IMR-90 (cell line): ENCODE measurements at regions not wholly inside any gene's neighbourhood (a gene's known extent, or its start where the extent isn't known, plus 50 kb on each side); places are given as distances from the start of the nearest gene placed in this dataset.

Experiments
- ATAC-seq: fragments of 200-7000 bp; cut with Tn5 transposase; 2 replicates; pipeline ENCODE4 v1.9.1; 2020; ENCODE audit warnings: low read depth, mild to moderate bottlenecking, moderate library complexity
- BruUV-seq: library from RNA; stranded (reverse); fragments of 400-500 nt; replicated peaks from 2 replicates; lab custom pipeline; 2021; lab: Mats Ljungman, UMichigan
- CTCF ChIA-PET: fragments of 300-600 bp; formaldehyde crosslinking; extraction: SDS; loops from one replicate; lab custom pipeline; 2021; ENCODE audit warnings: antibody characterized with exemption; lab: Yijun Ruan, JAX
- POLR2A ChIA-PET: fragments of 300-600 bp; sonication (Branson Sonifier 250); formaldehyde crosslinking; loops from one replicate; lab custom pipeline; 2022; ENCODE audit warnings: antibody characterized with exemption; ENCODE audit not compliant: unreplicated experiment; lab: Charles Lee
- DNase-seq: peaks from one replicate; pipeline ENCODE4 v3.0.0; 2013
- H2AFZ ChIP-seq: replicated peaks from 2 replicates; pipeline ENCODE3; 2013; ENCODE audit warnings: low read length, mild to moderate bottlenecking; ENCODE audit not compliant: poor library complexity
- H2AK5ac ChIP-seq: 2 replicates; pipeline ENCODE4 v1.6.1; 2013; ENCODE audit warnings: low read depth, low read length, inconsistent platforms
- H2AK9ac ChIP-seq: replicated peaks from 2 replicates; pipeline ENCODE3; 2013; ENCODE audit warnings: mild to moderate bottlenecking, low read depth, low read length, moderate library complexity; ENCODE audit not compliant: poor library complexity
- H2BK120ac ChIP-seq: 2 replicates; pipeline ENCODE4 v1.6.1; 2013; ENCODE audit warnings: low read depth, low read length, inconsistent platforms
- H2BK15ac ChIP-seq: 3 replicates; pipeline ENCODE4 v1.6.1; 2013; ENCODE audit warnings: low read depth, low read length, inconsistent platforms
- H2BK20ac ChIP-seq: 2 replicates; pipeline ENCODE4 v1.6.1; 2013; ENCODE audit warnings: low read depth, mild to moderate bottlenecking, inconsistent platforms, low read length, moderate library complexity
- H2BK5ac ChIP-seq: 2 replicates; pipeline ENCODE4 v1.6.1; 2013; ENCODE audit warnings: mild to moderate bottlenecking, low read depth, low read length, inconsistent platforms; ENCODE audit not compliant: poor library complexity, severe bottlenecking
- H3K14ac ChIP-seq: replicated peaks from 2 replicates; pipeline ENCODE4 v1.6.1; 2013; ENCODE audit warnings: low read depth, low read length, inconsistent platforms
- H3K18ac ChIP-seq: 2 replicates; pipeline ENCODE4 v1.6.1; 2013; ENCODE audit warnings: low read depth, low read length, control low read depth
- H3K23ac ChIP-seq: 2 replicates; pipeline ENCODE4 v1.6.1; 2013; ENCODE audit warnings: low read depth, low read length, inconsistent platforms
- H3K27ac ChIP-seq: 2 replicates; pipeline ENCODE4 v1.5.1; 2013; ENCODE audit warnings: mild to moderate bottlenecking, control low read depth, low read length; ENCODE audit not compliant: insufficient read depth
- H3K27me3 ChIP-seq: 2 replicates; pipeline ENCODE4 v1.6.1; 2013; ENCODE audit warnings: low read length; ENCODE audit not compliant: control insufficient read depth, insufficient read depth
- H3K36me3 ChIP-seq: 2 replicates; pipeline ENCODE4 v1.6.1; 2013; ENCODE audit warnings: low read length, mixed read lengths; ENCODE audit not compliant: control insufficient read depth, insufficient read depth
- H3K4ac ChIP-seq: 2 replicates; pipeline ENCODE4 v1.6.1; 2013; ENCODE audit warnings: low read depth, low read length, inconsistent platforms
- H3K4me1 ChIP-seq: 2 replicates; pipeline ENCODE4 v1.6.1; 2013; ENCODE audit warnings: low read length, mixed read lengths; ENCODE audit not compliant: control insufficient read depth, insufficient read depth
- H3K4me2 ChIP-seq: 2 replicates; pipeline ENCODE4 v1.6.1; 2013; ENCODE audit warnings: low read depth, mild to moderate bottlenecking, control low read depth, low read length, moderate library complexity
- H3K4me3 ChIP-seq: 2 replicates; pipeline ENCODE4 v1.5.1; 2013; ENCODE audit warnings: low read depth, mild to moderate bottlenecking, control low read depth, low read length, moderate library complexity; ENCODE audit not compliant: insufficient read depth
- H3K56ac ChIP-seq: 2 replicates; pipeline ENCODE4 v1.6.1; 2013; ENCODE audit warnings: low read length, inconsistent platforms; ENCODE audit not compliant: insufficient read depth; ENCODE audit errors: extremely low read depth
- H3K79me1 ChIP-seq, 2 experiments: 2 replicates each; pipeline ENCODE4 v1.6.1; 2013; ENCODE audit warnings: low read length in 2 of 2, inconsistent platforms in 1 of 2, low read depth in 1 of 2
- H3K9ac ChIP-seq: 2 replicates; pipeline ENCODE4 v1.6.1; 2013; ENCODE audit warnings: low read depth, low read length, control low read depth
- H3K9me1 ChIP-seq: 2 replicates; pipeline ENCODE4 v1.6.1; 2013; ENCODE audit warnings: low read length, inconsistent platforms; ENCODE audit not compliant: insufficient read depth
- H3K9me3 ChIP-seq: 2 replicates; pipeline ENCODE4 v1.6.1; 2013; ENCODE audit warnings: low read length; ENCODE audit not compliant: control insufficient read depth, insufficient read depth
- H4K20me1 ChIP-seq: 2 replicates; pipeline ENCODE4 v1.6.1; 2013; ENCODE audit warnings: low read length, inconsistent platforms; ENCODE audit not compliant: insufficient read depth
- H4K5ac ChIP-seq: 2 replicates; pipeline ENCODE4 v1.6.1; 2013; ENCODE audit warnings: mild to moderate bottlenecking, low read depth, low read length, control low read depth
- H4K8ac ChIP-seq, 2 experiments: 2 replicates each; pipeline ENCODE4 v1.6.1; 2013; ENCODE audit warnings: low read depth in 2 of 2, low read length in 2 of 2, control low read depth in 1 of 2, inconsistent platforms in 1 of 2
- H4K91ac ChIP-seq: 2 replicates; pipeline ENCODE4 v1.6.1; 2013; ENCODE audit warnings: low read depth, low read length, inconsistent platforms; ENCODE audit not compliant: insufficient read depth
- MAFK ChIP-seq: IDR thresholded peaks from 2 replicates; pipeline ENCODE4 v1.6.1; 2012; ENCODE audit warnings: low read depth, low read length, improper control_type of control experiment
- RFX5 ChIP-seq: IDR thresholded peaks from 2 replicates; pipeline ENCODE4 v1.8.0; 2012; ENCODE audit warnings: low read depth, mild to moderate bottlenecking, low read length, moderate library complexity
- whole genome bisulfite sequencing, 2 experiments: methylation state at CpG; one replicate each; pipeline versions ENCODE4 v1.1.5 to v1.1.7; 2013; ENCODE audit warnings: missing lambda C conversion rate in 2 of 2; ENCODE audit not compliant: insufficient read length in 1 of 2; ENCODE audit errors: extremely low coverage in 2 of 2; 5-methylcytosine and 5-hydroxymethylcytosine counted together
- dilution Hi-C: fragments of 300-500 bp; cut with HindIII; formaldehyde crosslinking; loops from one replicate; pipeline ENCODE4 v1.14.3; 2018; ENCODE audit warnings: low sequenced_read_pairs; ENCODE audit not compliant: unreplicated experiment
- in situ Hi-C: fragments of 300-500 bp; cut with MboI; formaldehyde crosslinking; loops from 3 replicates; pipeline ENCODE4 v1.14.3; 2019; ENCODE audit warnings: low sequenced_read_pairs, inconsistent platforms, mixed read lengths
- intact Hi-C: fragments of 100-400 bp; cut with micrococcal nuclease; formaldehyde crosslinking; loops from 2 replicates; pipeline ENCODE4 v1.10.0; 2022

DNA sequence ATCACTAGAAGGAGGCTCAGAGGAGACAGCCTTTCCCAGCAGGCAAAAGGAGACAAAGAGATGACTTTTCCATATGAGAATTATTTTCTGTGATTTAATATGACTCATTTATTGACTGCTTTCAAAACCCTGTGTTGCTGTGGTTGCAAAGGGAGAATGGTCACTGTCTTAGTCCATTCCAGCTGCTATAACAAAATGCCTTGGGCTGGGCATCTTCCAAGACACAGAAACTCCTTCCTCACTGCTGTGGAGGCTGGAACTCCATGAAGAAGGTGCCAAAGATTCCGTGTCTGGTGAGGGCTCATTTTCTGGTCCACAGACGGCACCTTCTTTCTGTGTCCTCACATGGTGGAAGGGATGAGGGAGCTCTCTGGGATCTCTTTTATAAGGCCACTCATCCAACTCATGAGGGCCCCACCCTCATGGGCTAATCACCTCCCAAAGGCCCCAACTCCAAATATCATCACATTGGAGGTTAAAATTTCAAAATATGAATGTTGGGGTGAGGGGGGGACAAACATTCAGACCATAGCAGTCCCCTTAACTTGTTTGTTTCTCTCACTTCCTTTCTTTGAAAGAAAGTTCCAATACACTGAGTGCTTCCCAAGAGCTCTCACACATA lies 252.1 kb upstream of the RAB4A start:
- Histone ChIP-seq H3K36me3 (no peaks in the 10 kb centered on the region), H3K27me3 (peaks cover 10% of the 10 kb centered on the region), H2AK5ac (no peak overlapping the region), H2BK20ac (no peak overlapping the region), H2BK120ac (no peak overlapping the region), H3K23ac (no peak overlapping the region), H2AFZ (no peak overlapping the region), H4K20me1 (no peaks in the 10 kb centered on the region), H2BK15ac (no peak overlapping the region), H3K56ac (no peak overlapping the region), H3K4ac (no peak overlapping the region), H3K4me1 (no peaks in the 10 kb centered on the region), H2AK9ac (no peak overlapping the region), H4K91ac (no peak overlapping the region), H3K4me3 (no peak overlapping the region), H3K9ac (no peak overlapping the region), H3K4me2 (no peak overlapping the region), H2BK5ac (no peak overlapping the region), H3K9me3 (peaks cover 3% of the 10 kb centered on the region; the same call in 1 of the 2 replicates), H3K18ac (no peak overlapping the region), H3K79me1 (no peaks in the 10 kb centered on the region), H3K14ac (no peak overlapping the region), H4K8ac (no peak overlapping the region), H3K9me1 (peaks cover under 1% of the 10 kb centered on the region; the same call in 1 of the 2 replicates), H3K27ac (no peak overlapping the region), H4K5ac (no peak overlapping the region)
- BruUV-seq, result no TSS peak
- POLR2A ChIA-PET, result no interaction called here
- ATAC-seq (no peak), DNase-seq (no peak)
- no CpG with 5 or more reads among the region's 2 CpGs for WGBS, 2 experiments
- CTCF ChIA-PET, result interaction anchor here (1.2 kb wide), 1 partner anchor 11 kb away, joined by 5 read pairs; no protein-coding TSS in a partner anchor
- dilution Hi-C loops, result no loop called here
- intact Hi-C loops, result no loop called here
- TF ChIP-seq MAFK (no peak), RFX5 (no peak)
- in situ Hi-C loops, result no loop called here
